Suprapubic skin (tissue), 4 donors: ENCODE measurements at regions not wholly inside any gene's neighbourhood (a gene's known extent, or its start where the extent isn't known, plus 50 kb on each side); places are given as distances from the start of the nearest gene placed in this dataset.

Experiments used
- EP300 ChIP-seq: sonication (generic); formaldehyde crosslinking; IDR thresholded peaks from one replicate; pipeline ENCODE4 v1.6.1; 2017; ENCODE audit warnings: antibody characterized with exemption
- POLR2A ChIP-seq, 2 donors: fragments of 450-650 bp; IDR thresholded peaks; one replicate each; pipeline ENCODE4 v1.6.1; 2017; ENCODE audit warnings: antibody characterized with exemption in 2 of 2, mild to moderate bottlenecking in 2 of 2, moderate library complexity in 2 of 2
- POLR2AphosphoS5 ChIP-seq, 3 donors: sonication (generic); formaldehyde crosslinking; IDR thresholded peaks; one replicate each; pipeline ENCODE4 v1.6.1; 2017; ENCODE audit warnings: antibody characterized with exemption in 3 of 3

DNA sequence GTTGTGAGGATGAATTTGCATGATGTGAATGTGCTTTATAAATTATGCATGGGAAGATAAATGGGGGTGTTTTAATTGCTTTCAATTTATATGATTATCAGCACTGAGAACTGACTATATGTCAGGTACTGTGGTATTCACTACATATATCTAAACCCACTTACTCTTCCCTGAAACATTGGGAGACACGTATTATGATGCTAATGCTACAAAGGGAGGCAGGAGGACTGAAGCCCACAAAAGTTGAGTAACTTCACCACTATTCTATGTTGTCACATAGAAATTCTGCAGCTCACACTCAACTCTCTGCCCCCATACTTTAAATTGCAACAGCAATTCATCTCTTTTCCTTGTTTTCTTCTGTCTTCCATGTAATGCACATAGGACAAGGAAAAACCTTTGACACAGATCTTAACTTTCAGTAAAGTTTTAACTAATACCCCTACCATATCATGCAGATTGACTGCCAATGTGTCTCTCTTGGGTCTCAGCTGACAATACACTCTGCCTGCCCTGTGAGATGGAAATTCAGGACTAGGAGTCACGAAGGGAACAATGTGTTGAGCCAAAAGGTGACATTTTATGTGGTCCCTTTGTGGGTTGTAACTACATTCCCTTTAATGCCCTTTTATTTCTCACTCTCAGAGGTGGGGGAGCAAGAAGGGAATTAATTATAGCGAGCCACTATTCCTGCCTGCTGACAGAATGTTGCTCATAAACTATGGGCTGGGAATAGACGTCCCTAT is 691.0 kb upstream of the SORCS1 start:
- TF ChIP-seq POLR2AphosphoS5 (IDR thresholded peaks at IDR 0.05) (no peak), POLR2A (IDR thresholded peaks at IDR 0.05) (no peak), EP300 (no peak)
